Endothelial cell (in vitro differentiated cells): ENCODE measurements at regions not wholly inside any gene's neighbourhood (a gene's known extent, or its start where the extent isn't known, plus 50 kb on each side); places are given as distances from the start of the nearest gene placed in this dataset.

Experiments used
- DNase-seq: peaks from one replicate; pipeline ENCODE4 v3.0.0; 2021; ENCODE audit warnings: low spot score
- H3K27ac Mint-ChIP-seq: one replicate; pipeline ENCODE4 v1.8.0; 2021; ENCODE audit warnings: mixed read lengths, inconsistent platforms; ENCODE audit not compliant: unreplicated experiment
- H3K27me3 Mint-ChIP-seq: one replicate; pipeline ENCODE4 v1.8.0; 2021; ENCODE audit warnings: mild to moderate bottlenecking, moderate library complexity, mixed read lengths, inconsistent platforms; ENCODE audit not compliant: unreplicated experiment
- H3K36me3 Mint-ChIP-seq: one replicate; pipeline ENCODE4 v1.8.0; 2021; ENCODE audit warnings: mild to moderate bottlenecking, low read depth, mixed read lengths, inconsistent platforms; ENCODE audit not compliant: unreplicated experiment
- H3K4me1 Mint-ChIP-seq: one replicate; pipeline ENCODE4 v1.8.0; 2021; ENCODE audit warnings: mild to moderate bottlenecking, mixed read lengths, inconsistent platforms; ENCODE audit not compliant: unreplicated experiment
- H3K4me3 Mint-ChIP-seq: one replicate; pipeline ENCODE4 v1.8.0; 2021; ENCODE audit warnings: mild to moderate bottlenecking, mixed read lengths, inconsistent platforms; ENCODE audit not compliant: unreplicated experiment
- H3K9me3 Mint-ChIP-seq: one replicate; pipeline ENCODE4 v1.8.0; 2021; ENCODE audit warnings: mixed read lengths, inconsistent platforms; ENCODE audit not compliant: unreplicated experiment
- CTCF ChIP-seq: fragments of 200-600 bp; sonication (generic); IDR thresholded peaks from one replicate; pipeline ENCODE4 v1.5.0; 2021; ENCODE audit warnings: antibody characterized with exemption; ENCODE audit not compliant: unreplicated experiment

- Mint-ChIP-seq H3K36me3 (no peaks in the 10 kb centered on the region), H3K9me3 (no peaks in the 10 kb centered on the region), H3K27me3 (no peaks in the 10 kb centered on the region), H3K27ac (no peak overlapping the region), H3K4me1 (no peaks in the 10 kb centered on the region), H3K4me3 (no peak overlapping the region)
- no peak for DNase-seq
- TF ChIP-seq CTCF, result no peak
Observed at GRCh38 chr9:8071445-8071798, 271.8 kb upstream of the DMAC1 start.

- no peaks in the 10 kb centered on the region for H3K9me3 Mint-ChIP-seq
- no peak overlapping the region for H3K4me3 Mint-ChIP-seq
- no peak for DNase-seq
- H3K27me3 Mint-ChIP-seq, result no peaks in the 10 kb centered on the region
- no peaks in the 10 kb centered on the region for H3K4me1 Mint-ChIP-seq
- no peak for TF ChIP-seq CTCF
- H3K36me3 Mint-ChIP-seq, result no peaks in the 10 kb centered on the region
- no peak overlapping the region for H3K27ac Mint-ChIP-seq
Observed at GRCh38 chr9:8070779-8071444, 271.3 kb upstream of the DMAC1 start.

GRCh38 chr9:8062459-8062858, 262.9 kb upstream of the DMAC1 start:
- Mint-ChIP-seq H3K4me3 (no peak overlapping the region), H3K36me3 (no peaks in the 10 kb centered on the region), H3K4me1 (no peaks in the 10 kb centered on the region), H3K27ac (no peak overlapping the region), H3K27me3 (peaks cover 2% of the 10 kb centered on the region), H3K9me3 (no peaks in the 10 kb centered on the region)
- no peak for TF ChIP-seq CTCF
- no peak for DNase-seq

GRCh38 chr9:8053501-8053900, 253.9 kb upstream of the DMAC1 start:
- H3K4me1 Mint-ChIP-seq, result no peaks in the 10 kb centered on the region

More at GRCh38 chr9:8053501-8053900, 253.9 kb upstream of the DMAC1 start:
- Mint-ChIP-seq H3K36me3 (no peaks in the 10 kb centered on the region), H3K9me3 (no peaks in the 10 kb centered on the region), H3K27ac (no peak overlapping the region), H3K4me3 (no peak overlapping the region), H3K27me3 (peaks cover 4% of the 10 kb centered on the region)
- no peak for TF ChIP-seq CTCF
- no peak for DNase-seq
